GM12864 (cell line): ENCODE measurements at regions not wholly inside any gene's neighbourhood (a gene's known extent, or its start where the extent isn't known, plus 50 kb on each side); places are given as distances from the start of the nearest gene placed in this dataset.

Experiments
- DNase-seq: peaks from one replicate; pipeline ENCODE4 v3.0.0-alpha.2; 2011; ENCODE audit warnings: low read depth
- H3K4me3 ChIP-seq: 2 replicates; pipeline ENCODE4 v1.5.1; 2011; ENCODE audit warnings: mild to moderate bottlenecking, low read depth, low read length, control low read depth
- CTCF ChIP-seq: IDR thresholded peaks from 2 replicates; pipeline ENCODE4 v1.5.1; 2011; ENCODE audit warnings: low read depth, mild to moderate bottlenecking, moderate library complexity, low read length, control low read depth, inconsistent platforms; ENCODE audit errors: missing control alignments

DNA sequence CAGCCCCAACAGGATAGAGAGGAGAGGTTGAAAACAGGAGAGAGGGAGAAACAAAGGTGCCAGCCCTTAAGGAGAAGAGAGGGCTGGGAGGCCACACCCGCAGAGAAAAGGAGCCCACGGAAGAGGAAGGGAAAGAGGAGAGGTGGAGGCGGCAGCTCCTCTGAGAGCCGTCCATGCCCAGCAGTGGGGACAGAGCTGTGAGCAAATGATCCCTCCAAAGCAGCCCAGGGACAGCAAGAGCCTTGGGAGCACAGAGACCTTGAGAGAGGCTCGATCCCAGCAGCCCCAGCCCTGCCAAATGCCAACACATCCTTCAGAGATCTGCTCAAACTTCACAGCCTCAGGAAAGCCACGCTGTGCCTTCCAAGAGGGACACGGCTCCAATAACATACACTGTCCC, 66.7 kb upstream of the CORO2B start:
- no peak for DNase-seq
- TF ChIP-seq CTCF: no peak
- H3K4me3 ChIP-seq: no peak overlapping the region

DNA sequence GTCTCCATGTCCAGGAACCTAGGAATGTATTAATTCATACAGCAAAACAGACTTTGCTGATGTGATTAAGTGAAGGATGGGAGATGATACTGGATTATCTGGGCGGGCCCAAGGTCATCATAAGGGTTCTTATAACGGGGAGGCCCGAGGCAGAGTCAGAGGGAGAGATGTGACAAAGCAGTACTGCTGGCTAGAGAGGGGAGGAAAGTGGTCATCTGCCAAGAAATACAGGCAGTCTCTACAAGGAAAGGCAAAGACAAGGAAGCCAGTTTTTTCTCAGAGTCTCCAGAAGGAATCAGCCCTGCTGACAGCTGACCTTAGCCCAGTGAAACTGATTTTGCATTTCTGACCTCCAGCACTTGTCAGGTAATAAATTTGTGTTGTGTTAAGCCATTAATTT, 66.2 kb upstream of the CORO2B start:
- TF ChIP-seq CTCF: no peak
- no peak overlapping the region for H3K4me3 ChIP-seq
- DNase-seq: no peak

DNA sequence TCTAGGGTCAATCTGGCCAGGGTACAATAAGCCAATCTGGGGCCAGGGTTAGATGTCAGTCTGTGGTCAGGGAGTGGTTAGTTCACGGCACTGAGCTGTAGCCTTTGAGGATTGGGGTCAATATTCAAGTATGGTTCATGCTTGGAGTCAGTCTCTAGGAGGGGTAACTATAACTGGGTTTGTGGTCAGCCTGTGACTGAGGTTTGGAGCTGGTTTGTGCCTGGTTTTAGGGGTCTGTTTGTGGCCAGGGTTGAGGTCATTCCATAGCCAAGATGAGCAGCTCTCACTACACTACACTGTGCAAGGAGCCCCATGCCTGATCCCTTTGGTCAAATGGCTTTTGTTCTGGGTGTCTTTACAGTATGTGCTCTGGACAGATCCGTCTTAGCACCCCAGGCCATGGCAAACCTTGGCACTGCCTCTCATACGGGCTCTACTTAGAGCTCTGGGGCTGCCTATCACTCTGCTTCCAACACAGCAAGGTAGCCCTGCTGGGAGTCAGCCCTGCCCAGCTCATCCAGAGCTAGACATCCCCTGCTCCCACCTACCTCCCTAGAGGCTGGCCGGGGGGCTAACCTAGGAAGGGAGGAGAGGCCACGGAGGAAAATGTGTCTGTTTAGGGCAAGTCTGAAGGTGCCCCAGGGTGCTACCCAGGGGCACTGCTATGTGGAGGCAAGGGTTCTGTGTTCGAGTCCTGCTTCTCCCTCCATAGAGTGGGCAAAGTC, 63.3 kb upstream of the CORO2B start:
- no peak for DNase-seq
- no peak for TF ChIP-seq CTCF
- no peak overlapping the region for H3K4me3 ChIP-seq

DNA sequence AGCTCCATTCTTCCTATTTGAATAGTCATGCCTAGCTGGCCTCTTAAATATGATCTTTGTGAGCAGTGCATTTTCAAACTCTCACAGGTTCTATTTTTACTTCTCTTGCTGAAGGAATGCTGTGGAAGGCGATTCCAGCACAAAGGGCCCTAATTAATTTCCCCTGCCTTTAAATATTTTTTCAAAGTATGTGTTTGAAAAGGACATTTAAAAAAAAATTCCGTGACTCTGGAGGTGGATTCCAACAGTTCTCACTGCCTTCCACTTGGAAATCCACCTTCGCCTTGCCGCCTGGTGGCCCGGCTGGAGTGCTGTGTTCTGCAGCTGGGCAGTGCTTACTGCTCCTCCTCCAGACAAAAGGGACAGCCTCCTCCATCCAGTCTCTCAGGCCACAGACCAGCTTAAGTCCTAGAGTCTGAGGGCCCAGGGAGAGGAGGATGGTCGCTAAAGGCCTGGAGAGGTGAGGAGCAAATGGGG, 61.5 kb upstream of the CORO2B start:
- no peak for TF ChIP-seq CTCF
- DNase-seq: no peak
- H3K4me3 ChIP-seq: no peak overlapping the region

GRCh38 chr15:68518046-68518445, 60.7 kb upstream of the CORO2B start:
- no peak overlapping the region for H3K4me3 ChIP-seq
- no peak for DNase-seq
- no peak for TF ChIP-seq CTCF

DNA sequence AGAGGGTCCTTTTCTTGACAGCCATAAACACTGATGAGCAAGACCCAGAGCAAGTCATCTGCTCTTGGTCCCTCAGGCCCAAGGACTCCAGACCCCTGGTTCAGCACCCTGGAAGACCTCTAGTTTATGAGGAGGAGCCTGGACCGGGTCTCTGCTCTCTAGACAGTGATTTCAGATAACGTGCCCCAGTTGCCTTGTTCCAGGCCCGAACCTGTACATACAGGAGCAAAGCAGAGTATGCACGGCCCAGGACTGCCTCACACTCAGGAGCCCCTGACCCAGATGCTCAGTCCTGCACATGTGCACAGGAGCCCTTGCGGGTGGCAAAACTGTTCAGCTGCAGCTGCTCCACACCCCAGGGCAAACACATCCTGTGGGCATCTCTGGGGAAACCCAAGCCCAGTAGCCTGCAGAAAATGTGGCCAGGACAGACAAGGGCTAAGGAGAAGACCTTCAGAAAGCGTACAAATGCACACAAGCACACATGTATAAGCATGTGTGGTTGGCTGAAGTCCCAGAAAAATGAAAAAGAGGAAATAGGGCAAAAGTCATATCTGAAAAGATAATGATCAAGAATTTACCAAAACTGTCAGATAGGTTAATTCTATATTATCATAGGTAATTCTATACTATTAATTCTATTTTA, 59.9 kb upstream of the CORO2B start:
- H3K4me3 ChIP-seq: no peak overlapping the region
- TF ChIP-seq CTCF: no peak
- no peak for DNase-seq
